Smooth muscle cell (in vitro differentiated cells): ENCODE measurements at regions not wholly inside any gene's neighbourhood (a gene's known extent, or its start where the extent isn't known, plus 50 kb on each side); places are given as distances from the start of the nearest gene placed in this dataset.

Source experiments
- DNase-seq: peaks from one replicate; lab custom pipeline; 2025; ENCODE audit not compliant: unreplicated experiment; lab: John Stamatoyannopoulos, UW
- H2AFZ ChIP-seq: fragments of 200-600 bp; sonication (generic); 2 replicates; pipeline ENCODE4 v1.6.0; 2016; ENCODE audit warnings: antibody characterized with exemption, low read depth, mild to moderate bottlenecking
- H3F3A ChIP-seq: fragments of 200-600 bp; sonication (generic); 2 replicates; pipeline ENCODE4 v1.6.0; 2017; ENCODE audit warnings: antibody characterized with exemption, low read depth
- H3K27ac ChIP-seq: fragments of 200-600 bp; sonication (generic); 2 replicates; pipeline ENCODE4 v1.5.1; 2016; ENCODE audit warnings: low read depth, mild to moderate bottlenecking
- H3K27me3 ChIP-seq: fragments of 200-600 bp; sonication (generic); 2 replicates; pipeline ENCODE4 v1.6.1; 2016; ENCODE audit warnings: low read depth, mild to moderate bottlenecking
- H3K36me3 ChIP-seq: fragments of 200-600 bp; sonication (generic); 2 replicates; pipeline ENCODE4 v1.5.1; 2016; ENCODE audit warnings: low read depth
- H3K4me1 ChIP-seq: fragments of 200-600 bp; sonication (generic); 2 replicates; pipeline ENCODE4 v1.5.1; 2016; ENCODE audit warnings: low read depth
- H3K4me2 ChIP-seq: fragments of 200-600 bp; sonication (generic); 2 replicates; pipeline ENCODE4 v1.6.0; 2016; ENCODE audit warnings: mild to moderate bottlenecking
- H3K4me3 ChIP-seq: fragments of 200-600 bp; sonication (generic); 2 replicates; pipeline ENCODE4 v1.5.1; 2016; ENCODE audit warnings: mild to moderate bottlenecking
- H3K79me2 ChIP-seq: fragments of 200-600 bp; sonication (generic); 2 replicates; pipeline ENCODE4 v1.6.0; 2016; ENCODE audit warnings: low read depth, mild to moderate bottlenecking
- H3K9ac ChIP-seq: fragments of 200-600 bp; sonication (generic); 2 replicates; pipeline ENCODE4 v1.6.0; 2016; ENCODE audit warnings: low read depth
- H3K9me3 ChIP-seq: fragments of 200-600 bp; sonication (generic); replicated peaks from 2 replicates; pipeline ENCODE4 v1.5.1; 2016; ENCODE audit warnings: low read depth
- H4K20me1 ChIP-seq: fragments of 200-600 bp; sonication (generic); 2 replicates; pipeline ENCODE4 v1.6.0; 2016; ENCODE audit warnings: low read depth
- WGBS: methylation state at CpG from one replicate; pipeline ENCODE4 v1.1.7; 2016; ENCODE audit warnings: low lambda C conversion rate; 5-methylcytosine and 5-hydroxymethylcytosine counted together
- TF ChIP-seq, protein P1 (sequence below): fragments of 200-600 bp; sonication (generic); IDR thresholded peaks from 2 replicates; pipeline ENCODE4 v1.5.1; 2017; ENCODE audit warnings: borderline replicate concordance, mild to moderate bottlenecking, antibody characterized with exemption; ENCODE audit not compliant: insufficient read depth, poor library complexity, severe bottlenecking

DNA sequence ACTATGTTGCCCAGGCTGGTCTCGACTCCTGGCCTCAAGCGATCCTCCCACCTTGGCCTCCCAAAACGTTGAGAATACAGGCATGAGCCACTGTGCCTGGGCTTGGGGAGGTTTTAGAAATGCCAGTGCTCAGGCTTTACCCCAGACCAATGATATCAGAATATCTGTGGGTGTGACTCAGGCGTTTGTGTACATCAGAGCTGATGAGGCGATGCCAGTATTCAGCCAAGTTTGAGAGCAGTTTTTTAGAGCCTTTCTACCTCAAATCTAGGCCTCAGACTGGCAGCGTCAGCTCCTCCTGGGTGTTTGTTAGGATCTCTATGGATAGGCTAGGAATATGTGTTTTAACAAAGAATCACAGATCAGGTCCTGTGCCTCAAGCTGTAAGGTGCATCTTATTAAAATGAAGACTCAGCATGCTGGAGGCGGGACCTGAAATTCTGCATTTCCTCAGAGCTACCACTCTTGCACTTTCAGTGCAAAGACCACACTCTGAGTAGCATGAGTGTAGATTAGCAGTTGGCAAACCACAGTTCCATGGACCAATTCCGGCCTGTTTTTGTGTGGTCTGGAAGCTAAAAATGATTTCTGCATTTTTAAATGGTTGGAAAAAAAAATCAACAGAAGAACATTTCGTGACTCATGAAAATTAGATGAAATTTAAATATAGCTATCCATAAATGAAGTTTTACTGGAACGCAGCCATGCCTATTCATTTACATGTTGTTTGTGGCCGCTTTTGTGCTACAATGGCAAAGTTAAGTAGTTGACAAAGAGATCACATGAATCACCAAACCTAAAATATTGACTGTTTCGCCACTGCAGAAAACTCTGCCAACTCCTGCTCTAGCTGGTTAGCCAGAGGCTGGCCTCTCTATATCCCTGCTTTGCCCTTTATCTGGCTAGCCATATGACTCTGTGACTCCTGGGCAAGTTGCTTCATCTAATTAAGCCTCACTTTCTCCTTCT is 92.2 kb downstream of the KLF4 start:
- no peaks in the 10 kb centered on the region for H3K27me3 ChIP-seq
- no peak overlapping the region for H2AFZ ChIP-seq
- no peaks in the 10 kb centered on the region for H3K36me3 ChIP-seq
- H3K27ac ChIP-seq: no peak overlapping the region
- no peaks in the 10 kb centered on the region for H4K20me1 ChIP-seq
- no peak for DNase-seq
- H3K9me3 ChIP-seq: no peaks in the 10 kb centered on the region
- H3K9ac ChIP-seq: no peak overlapping the region
- no peak overlapping the region for H3K4me2 ChIP-seq
- H3K4me1 ChIP-seq: no peaks in the 10 kb centered on the region
- WGBS: 87% methylated on average over 12 of the region's 12 CpGs
- no peaks in the 10 kb centered on the region for H3K79me2 ChIP-seq
- TF ChIP-seq, protein P1, sequence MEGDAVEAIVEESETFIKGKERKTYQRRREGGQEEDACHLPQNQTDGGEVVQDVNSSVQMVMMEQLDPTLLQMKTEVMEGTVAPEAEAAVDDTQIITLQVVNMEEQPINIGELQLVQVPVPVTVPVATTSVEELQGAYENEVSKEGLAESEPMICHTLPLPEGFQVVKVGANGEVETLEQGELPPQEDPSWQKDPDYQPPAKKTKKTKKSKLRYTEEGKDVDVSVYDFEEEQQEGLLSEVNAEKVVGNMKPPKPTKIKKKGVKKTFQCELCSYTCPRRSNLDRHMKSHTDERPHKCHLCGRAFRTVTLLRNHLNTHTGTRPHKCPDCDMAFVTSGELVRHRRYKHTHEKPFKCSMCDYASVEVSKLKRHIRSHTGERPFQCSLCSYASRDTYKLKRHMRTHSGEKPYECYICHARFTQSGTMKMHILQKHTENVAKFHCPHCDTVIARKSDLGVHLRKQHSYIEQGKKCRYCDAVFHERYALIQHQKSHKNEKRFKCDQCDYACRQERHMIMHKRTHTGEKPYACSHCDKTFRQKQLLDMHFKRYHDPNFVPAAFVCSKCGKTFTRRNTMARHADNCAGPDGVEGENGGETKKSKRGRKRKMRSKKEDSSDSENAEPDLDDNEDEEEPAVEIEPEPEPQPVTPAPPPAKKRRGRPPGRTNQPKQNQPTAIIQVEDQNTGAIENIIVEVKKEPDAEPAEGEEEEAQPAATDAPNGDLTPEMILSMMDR: no peak
- no peak overlapping the region for H3K4me3 ChIP-seq
- no peaks in the 10 kb centered on the region for H3F3A ChIP-seq

GRCh38 chr9:107394264-107394663 is 95.3 kb downstream of the KLF4 start:
- TF ChIP-seq, protein P1: no peak
- H3K9ac ChIP-seq: no peak overlapping the region
- DNase-seq: no peak
- 84% methylated on average over 5 of the region's 5 CpGs for WGBS
- no peaks in the 10 kb centered on the region for H4K20me1 ChIP-seq
- H3K36me3 ChIP-seq: no peaks in the 10 kb centered on the region
- no peaks in the 10 kb centered on the region for H3F3A ChIP-seq
- H2AFZ ChIP-seq: no peak overlapping the region
- no peak overlapping the region for H3K4me3 ChIP-seq
- H3K79me2 ChIP-seq: no peaks in the 10 kb centered on the region
- H3K4me1 ChIP-seq: no peaks in the 10 kb centered on the region
- H3K27ac ChIP-seq: no peak overlapping the region
- H3K9me3 ChIP-seq: no peaks in the 10 kb centered on the region
- no peaks in the 10 kb centered on the region for H3K27me3 ChIP-seq
- H3K4me2 ChIP-seq: no peak overlapping the region

GRCh38 chr9:107390778-107391177 is 98.8 kb downstream of the KLF4 start:
- Histone ChIP-seq H3K27me3 (no peaks in the 10 kb centered on the region), H3K4me1 (no peaks in the 10 kb centered on the region), H3K27ac (no peak overlapping the region), H3K9me3 (no peaks in the 10 kb centered on the region), H3K4me2 (no peak overlapping the region), H3F3A (no peaks in the 10 kb centered on the region), H3K4me3 (no peak overlapping the region), H3K36me3 (no peaks in the 10 kb centered on the region), H3K9ac (no peak overlapping the region), H3K79me2 (no peaks in the 10 kb centered on the region), H2AFZ (no peak overlapping the region), H4K20me1 (no peaks in the 10 kb centered on the region)
- WGBS: 93% methylated on average over 4 of the region's 4 CpGs
- no peak for DNase-seq
- TF ChIP-seq, protein P1: no peak
